Left ventricle myocardium inferior (tissue), 1 donor: ENCODE measurements at regions not wholly inside any gene's neighbourhood (a gene's known extent, or its start where the extent isn't known, plus 50 kb on each side); places are given as distances from the start of the nearest gene placed in this dataset.
"Not testable (repeated sequence)": the region's sequence is repeated elsewhere in the genome, so short reads cannot be mapped to it uniquely, and the experiment has no call there.

Experiments used
- DNase-seq: peaks from one replicate; pipeline ENCODE4 v3.0.0-alpha.2; 2020
- H3K27ac ChIP-seq: fragments of 200-600 bp; replicated peaks from 2 replicates; pipeline ENCODE4 v1.8.0; 2021
- H3K27me3 ChIP-seq: fragments of 200-600 bp; 2 replicates; pipeline ENCODE4 v1.8.0; 2021; ENCODE audit warnings: low read depth
- H3K36me3 ChIP-seq: fragments of 200-600 bp; 2 replicates; pipeline ENCODE4 v1.8.0; 2021
- H3K4me1 ChIP-seq: fragments of 200-600 bp; 2 replicates; pipeline ENCODE4 v1.8.0; 2021
- H3K4me3 ChIP-seq: fragments of 200-600 bp; 2 replicates; pipeline ENCODE4 v1.8.0; 2021; ENCODE audit warnings: mild to moderate bottlenecking, moderate library complexity
- H3K9me3 ChIP-seq: fragments of 200-600 bp; replicated peaks from 2 replicates; pipeline ENCODE4 v1.8.0; 2021
- intact Hi-C: fragments of 100-400 bp; cut with micrococcal nuclease; formaldehyde crosslinking; loops from one replicate; pipeline ENCODE4 v1.11.0; 2022
- TF ChIP-seq, protein P1 (sequence below): fragments of 200-600 bp; IDR thresholded peaks from 2 replicates; pipeline ENCODE4 v1.8.0; 2021; ENCODE audit warnings: antibody characterized with exemption, mild to moderate bottlenecking, borderline replicate concordance
- donor health status: DM: no; HTN: yes; CAD: no; lungs with severe emphysema.

GRCh38 chr2:147275943-147276342, 568.9 kb upstream of the ACVR2A start:
- no peaks in the 10 kb centered on the region for H3K27me3 ChIP-seq
- H3K9me3 ChIP-seq, result no peaks in the 10 kb centered on the region
- H3K4me3 ChIP-seq, result no peak overlapping the region
- H3K4me1 ChIP-seq, result no peaks in the 10 kb centered on the region
- H3K36me3 ChIP-seq, result no peaks in the 10 kb centered on the region
- H3K27ac ChIP-seq, result no peak overlapping the region
- DNase-seq, result no peak
- TF ChIP-seq, protein P1, sequence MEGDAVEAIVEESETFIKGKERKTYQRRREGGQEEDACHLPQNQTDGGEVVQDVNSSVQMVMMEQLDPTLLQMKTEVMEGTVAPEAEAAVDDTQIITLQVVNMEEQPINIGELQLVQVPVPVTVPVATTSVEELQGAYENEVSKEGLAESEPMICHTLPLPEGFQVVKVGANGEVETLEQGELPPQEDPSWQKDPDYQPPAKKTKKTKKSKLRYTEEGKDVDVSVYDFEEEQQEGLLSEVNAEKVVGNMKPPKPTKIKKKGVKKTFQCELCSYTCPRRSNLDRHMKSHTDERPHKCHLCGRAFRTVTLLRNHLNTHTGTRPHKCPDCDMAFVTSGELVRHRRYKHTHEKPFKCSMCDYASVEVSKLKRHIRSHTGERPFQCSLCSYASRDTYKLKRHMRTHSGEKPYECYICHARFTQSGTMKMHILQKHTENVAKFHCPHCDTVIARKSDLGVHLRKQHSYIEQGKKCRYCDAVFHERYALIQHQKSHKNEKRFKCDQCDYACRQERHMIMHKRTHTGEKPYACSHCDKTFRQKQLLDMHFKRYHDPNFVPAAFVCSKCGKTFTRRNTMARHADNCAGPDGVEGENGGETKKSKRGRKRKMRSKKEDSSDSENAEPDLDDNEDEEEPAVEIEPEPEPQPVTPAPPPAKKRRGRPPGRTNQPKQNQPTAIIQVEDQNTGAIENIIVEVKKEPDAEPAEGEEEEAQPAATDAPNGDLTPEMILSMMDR, result no peak
- intact Hi-C loops, result no loop called here

DNA sequence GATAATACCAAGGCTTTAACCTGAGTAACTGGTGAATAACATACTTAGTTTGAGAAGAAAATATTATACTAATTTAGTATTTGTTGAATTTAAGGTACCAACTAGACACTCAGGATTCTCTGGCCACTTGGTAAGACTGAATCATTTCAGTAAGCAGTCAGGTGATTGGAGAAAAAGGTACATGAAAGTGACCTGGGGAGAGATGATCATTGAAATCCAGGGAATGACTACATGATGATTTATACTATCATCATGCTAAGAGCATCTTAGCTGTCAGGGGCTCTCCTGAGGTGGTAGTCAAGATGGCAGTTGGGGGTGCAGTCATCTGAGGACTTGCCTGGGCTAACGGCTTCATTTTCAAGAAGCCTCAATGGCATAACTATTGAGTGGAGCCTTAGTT, 571.2 kb upstream of the ACVR2A start:
- TF ChIP-seq, protein P1, result no peak
- Histone ChIP-seq H3K27ac (no peak overlapping the region), H3K4me1 (no peaks in the 10 kb centered on the region), H3K27me3 (no peaks in the 10 kb centered on the region), H3K9me3 (peaks cover 22% of the 10 kb centered on the region), H3K4me3 (no peak overlapping the region), H3K36me3 (no peaks in the 10 kb centered on the region)
- intact Hi-C loops, result no loop called here
- DNase-seq, result no peak

GRCh38 chr2:147273106-147273505, 571.7 kb upstream of the ACVR2A start:
- intact Hi-C loops, result no loop called here
- Histone ChIP-seq H3K27me3 (no peaks in the 10 kb centered on the region), H3K4me3 (no peak overlapping the region), H3K9me3 (peaks cover 27% of the 10 kb centered on the region), H3K36me3 (no peaks in the 10 kb centered on the region), H3K27ac (no peak overlapping the region), H3K4me1 (no peaks in the 10 kb centered on the region)
- DNase-seq, result no peak
- TF ChIP-seq, protein P1, result no peak

- H3K9me3 ChIP-seq, result peaks cover 40% of the 10 kb centered on the region
- H3K27ac ChIP-seq, H3K27me3 ChIP-seq, H3K4me3 ChIP-seq, DNase-seq, H3K36me3 ChIP-seq, intact Hi-C loops, H3K4me1 ChIP-seq: not testable (repeated sequence)
Measured at GRCh38 chr2:147269581-147269980, 575.2 kb upstream of the ACVR2A start.

DNA sequence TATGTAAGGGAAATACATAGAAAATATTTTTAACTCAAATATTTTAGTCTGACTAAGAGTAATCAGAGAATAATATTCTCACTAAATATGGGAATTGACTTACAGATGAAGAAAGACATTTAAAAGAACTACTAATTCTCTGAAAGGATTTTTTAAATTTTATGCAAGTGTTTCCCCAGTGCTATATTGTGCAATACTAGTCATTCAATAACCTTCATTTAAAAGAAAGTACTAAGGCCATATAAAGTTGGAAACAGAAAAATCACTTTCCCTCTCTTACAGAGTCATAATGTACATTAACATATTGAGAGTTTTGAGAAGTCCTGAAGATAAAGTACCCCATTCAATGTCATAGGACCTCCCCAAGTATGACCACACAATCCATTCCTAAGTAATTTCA, 584.6 kb upstream of the ACVR2A start:
- no peaks in the 10 kb centered on the region for H3K4me1 ChIP-seq
- no peak for DNase-seq
- H3K27ac ChIP-seq, result no peak overlapping the region
- intact Hi-C loops, result no loop called here
- no peaks in the 10 kb centered on the region for H3K27me3 ChIP-seq
- no peaks in the 10 kb centered on the region for H3K36me3 ChIP-seq
- TF ChIP-seq, protein P1, result no peak
- H3K9me3 ChIP-seq, result peaks cover 10% of the 10 kb centered on the region
- no peak overlapping the region for H3K4me3 ChIP-seq

GRCh38 chr2:147255812-147256211, 589.0 kb upstream of the ACVR2A start:
- H3K4me3 ChIP-seq, result no peak overlapping the region
- no peaks in the 10 kb centered on the region for H3K4me1 ChIP-seq
- DNase-seq, result no peak
- intact Hi-C loops, result no loop called here
- TF ChIP-seq, protein P1, result no peak
- peaks cover 8% of the 10 kb centered on the region for H3K9me3 ChIP-seq
- no peaks in the 10 kb centered on the region for H3K27me3 ChIP-seq
- no peak overlapping the region for H3K27ac ChIP-seq
- no peaks in the 10 kb centered on the region for H3K36me3 ChIP-seq
